Small intestine (tissue), 7 donors: ENCODE measurements at regions not wholly inside any gene's neighbourhood (a gene's known extent, or its start where the extent isn't known, plus 50 kb on each side); places are given as distances from the start of the nearest gene placed in this dataset.

ENCODE experiments used
- DNase-seq, 2 donors: peaks; one replicate each; pipeline versions ENCODE4 v3.0.0 to v3.0.0-alpha.2; 2013
- FAIRE-seq: peaks from 2 replicates; lab custom pipeline; 2012; peaks lifted over from hg19 to GRCh38; lab: Jason Lieb, UNC
- H3K27ac ChIP-seq, 3 donors: one replicate each; pipeline ENCODE4 v1.5.1; 2013; ENCODE audit warnings: low read length in 2 of 3, mild to moderate bottlenecking in 2 of 3, control low read depth in 1 of 3, inconsistent platforms in 1 of 3, low read depth in 1 of 3, moderate library complexity in 1 of 3
- H3K27me3 ChIP-seq, 3 donors: one replicate each; pipeline ENCODE4 v1.6.1; 2013; ENCODE audit warnings: low read length in 3 of 3, inconsistent platforms in 1 of 3; ENCODE audit not compliant: control insufficient read depth in 3 of 3, insufficient read depth in 3 of 3
- H3K36me3 ChIP-seq, 3 donors: one replicate each; pipeline ENCODE4 v1.6.1; 2013; ENCODE audit warnings: low read length in 3 of 3, inconsistent platforms in 1 of 3, low read depth in 1 of 3, mild to moderate bottlenecking in 1 of 3, moderate library complexity in 1 of 3; ENCODE audit not compliant: control insufficient read depth in 3 of 3, insufficient read depth in 2 of 3
- H3K4me1 ChIP-seq, 3 donors: one replicate each; pipeline ENCODE4 v1.6.1; 2013; ENCODE audit warnings: low read length in 2 of 3, inconsistent platforms in 1 of 3, low read depth in 1 of 3, mild to moderate bottlenecking in 1 of 3, moderate library complexity in 1 of 3; ENCODE audit not compliant: control insufficient read depth in 3 of 3, insufficient read depth in 2 of 3
- H3K4me3 ChIP-seq, 3 donors: one replicate each; pipeline ENCODE4 v1.5.1; 2013; ENCODE audit warnings: low read length in 3 of 3, control low read depth in 1 of 3, inconsistent platforms in 1 of 3, low read depth in 1 of 3, mild to moderate bottlenecking in 1 of 3, moderate library complexity in 1 of 3
- H3K9me3 ChIP-seq, 2 donors: one replicate each; pipeline ENCODE4 v1.6.1; 2013; ENCODE audit warnings: low read depth in 1 of 2, low read length in 1 of 2; ENCODE audit not compliant: control insufficient read depth in 2 of 2, insufficient read depth in 1 of 2
- WGBS, 3 donors: extraction: QIAGEN DNeasy Blood & Tissue Kit; methylation state at CpG; one replicate each; pipeline ENCODE4 v1.1.7; 2013; 5-methylcytosine and 5-hydroxymethylcytosine counted together
- donor health status: healthy with polysubstance abuse.
- donor health status: control.
- donor health status: control.
- donor health status: Bipolar disorder and iron deficiency.
- donor health status: healthy.

DNA sequence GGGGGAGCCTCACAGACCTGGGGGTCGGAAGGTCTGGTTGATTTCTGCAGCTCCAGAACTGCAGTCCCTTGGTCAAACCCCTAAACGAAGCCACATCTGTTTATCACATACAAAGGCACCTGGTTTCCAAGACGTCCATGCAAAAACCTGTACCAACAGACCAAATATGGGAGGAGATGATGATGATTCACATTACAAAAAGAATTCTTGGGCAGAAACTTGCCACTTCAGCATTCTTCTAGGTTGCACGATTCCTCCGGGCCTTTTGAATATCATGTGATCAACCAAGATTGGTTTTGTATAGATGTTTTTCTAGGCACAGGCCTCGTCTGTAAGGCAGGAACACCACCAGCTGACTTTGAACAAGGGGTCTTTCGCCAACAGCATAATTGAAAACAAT lies 466.3 kb downstream of the SOX9 start:
- Histone ChIP-seq H3K9me3 (peaks cover 0 to 5% of the 10 kb centered on the region in 2 donors), H3K4me3 (no peak overlapping the region), H3K27me3 (peaks cover 0 to 8% (median 0%) of the 10 kb centered on the region in 3 donors), H3K36me3 (peaks cover 0 to 13% (median 0%) of the 10 kb centered on the region in 3 donors), H3K27ac (no peak overlapping the region), H3K4me1 (peaks cover 0 to 25% (median 0%) of the 10 kb centered on the region in 3 donors)
- DNase-seq = no peak
- no peak for FAIRE-seq
- WGBS, 3 donors = 51 to 74% (median 62%) methylated on average over 7 of the region's 7 CpGs

DNA sequence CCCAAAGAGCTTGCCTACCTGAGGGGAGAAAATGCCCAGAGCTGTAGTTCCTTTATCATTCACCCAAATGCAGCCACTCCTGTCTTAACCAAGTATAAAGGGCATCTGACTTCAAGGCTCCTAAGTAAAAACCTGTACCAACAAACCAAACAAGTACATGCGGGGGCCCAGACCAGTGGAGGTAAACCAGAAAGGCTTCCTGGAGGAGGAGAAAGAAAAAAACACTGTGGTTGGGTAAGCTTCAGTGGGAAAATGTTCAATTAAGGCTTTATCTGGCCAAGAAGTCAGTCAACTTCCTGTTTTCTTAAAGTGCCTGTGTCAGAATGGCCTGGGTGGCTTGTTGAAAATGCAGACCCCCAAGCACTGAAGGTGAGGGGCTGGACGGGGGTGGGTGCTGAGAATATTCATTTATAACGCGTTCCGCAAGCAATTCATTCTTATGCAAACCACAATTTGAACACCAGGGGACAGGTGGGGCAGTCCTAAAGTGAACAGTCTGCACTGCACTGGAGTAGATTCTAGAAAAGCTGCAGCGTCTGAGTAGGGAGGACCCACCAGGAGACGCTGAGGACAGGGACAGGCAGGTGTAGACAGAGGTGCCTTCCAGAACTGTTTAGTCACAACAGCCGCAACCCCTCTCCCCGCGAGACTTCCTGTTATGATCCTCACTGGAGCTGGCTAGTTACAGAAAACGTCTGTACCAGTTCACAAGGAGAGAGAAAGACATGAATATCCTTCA lies 467.1 kb downstream of the SOX9 start:
- peak; percentile 60 to 62 for DNase-seq
- Histone ChIP-seq H3K4me3 (peak overlapping the region in 2 of 3 donors; percentile 5 to 84), H3K27ac (peak overlapping the region; percentile 70 to 88 (median 73)), H3K27me3 (peaks cover 0 to 8% (median 0%) of the 10 kb centered on the region in 3 donors), H3K4me1 (peaks cover 0 to 25% (median 0%) of the 10 kb centered on the region in 3 donors), H3K36me3 (peaks cover 0 to 8% (median 0%) of the 10 kb centered on the region in 3 donors), H3K9me3 (no peaks in the 10 kb centered on the region)
- 6 to 14% (median 6%) methylated on average over 11 of the region's 11 CpGs for WGBS, 3 donors
- no peak for FAIRE-seq

DNA sequence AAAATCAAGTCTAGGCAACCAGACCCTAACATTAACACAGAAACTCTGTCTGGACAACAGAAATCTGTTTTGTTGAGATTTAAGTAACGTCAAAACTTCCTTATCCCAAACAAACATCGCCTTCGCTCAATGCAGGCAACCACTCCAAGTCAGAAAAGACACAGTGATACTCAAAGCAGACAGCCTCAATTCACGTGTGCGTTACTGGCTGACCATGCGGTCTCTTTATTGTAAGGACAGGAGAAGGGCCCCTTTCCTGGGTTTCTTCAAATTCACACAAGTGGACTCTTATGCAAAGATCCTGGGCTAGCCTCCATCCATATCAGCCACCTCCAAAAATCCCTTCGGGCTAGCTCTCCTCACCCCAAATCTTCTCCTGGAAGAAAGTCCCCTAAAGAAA lies 467.7 kb downstream of the SOX9 start:
- DNase-seq (no peak), FAIRE-seq (no peak)
- Histone ChIP-seq H3K4me1 (peaks cover 0 to 25% (median 0%) of the 10 kb centered on the region in 3 donors), H3K27ac (peak overlapping the region; percentile 70 to 88 (median 73)), H3K9me3 (no peaks in the 10 kb centered on the region), H3K27me3 (peaks cover 0 to 8% (median 0%) of the 10 kb centered on the region in 3 donors), H3K36me3 (peaks cover 0 to 5% (median 0%) of the 10 kb centered on the region in 3 donors), H3K4me3 (peak overlapping the region in 2 of 3 donors; percentile 22 to 84)
- WGBS, 3 donors = 16 to 37% (median 37%) methylated on average over 7 of the region's 7 CpGs

DNA sequence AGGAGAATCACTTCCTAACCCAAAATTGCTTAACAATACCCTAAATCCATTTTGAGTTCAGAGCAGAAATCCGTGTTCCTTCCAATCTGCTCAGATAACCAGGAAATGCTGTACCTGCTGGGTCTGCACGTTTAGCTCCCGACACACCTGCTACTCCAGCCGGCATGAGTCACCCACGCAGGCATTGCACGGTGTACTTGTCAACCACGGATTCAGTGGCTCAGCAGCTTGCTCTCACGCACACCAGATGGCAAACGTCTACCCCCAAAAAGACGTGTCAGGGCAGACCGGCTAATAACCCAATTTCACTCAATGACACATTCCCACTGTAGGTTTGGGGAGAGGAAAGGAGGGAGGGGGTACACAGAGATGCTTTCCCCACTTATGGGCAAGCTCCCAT lies 468.1 kb downstream of the SOX9 start:
- peaks cover 0 to 25% (median 0%) of the 10 kb centered on the region in 3 donors for H3K4me1 ChIP-seq
- H3K27ac ChIP-seq = peak overlapping the region; percentile 70 to 88 (median 73)
- H3K27me3 ChIP-seq = peaks cover 0 to 8% (median 0%) of the 10 kb centered on the region in 3 donors
- no peak for FAIRE-seq
- peak; percentile 89 to 94 for DNase-seq
- H3K4me3 ChIP-seq = peak overlapping the region in 2 of 3 donors; percentile 22 to 84
- WGBS, 3 donors = 13 to 41% (median 21%) methylated on average over 11 of the region's 11 CpGs
- H3K9me3 ChIP-seq = no peaks in the 10 kb centered on the region
- peaks cover 0 to 3% (median 0%) of the 10 kb centered on the region in 3 donors for H3K36me3 ChIP-seq

DNA sequence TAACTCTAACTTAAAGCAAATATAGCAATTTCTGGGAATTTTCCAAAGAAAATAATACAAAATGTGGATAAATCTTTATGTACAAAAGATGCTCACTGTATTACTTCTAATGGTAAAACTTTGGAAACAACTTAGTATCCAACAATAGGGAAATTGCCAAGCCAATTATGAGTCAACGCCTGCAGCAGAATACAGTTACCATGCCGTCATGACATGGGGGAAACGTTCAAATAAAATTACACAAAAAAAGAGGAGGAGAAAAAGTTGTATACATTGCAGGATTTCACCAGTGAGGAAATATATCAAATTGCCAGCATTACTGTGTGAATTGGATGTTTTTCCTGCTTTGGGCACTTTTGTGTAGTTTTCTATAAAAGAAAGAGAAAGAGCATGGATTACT lies 469.6 kb downstream of the SOX9 start:
- Histone ChIP-seq H3K9me3 (no peaks in the 10 kb centered on the region), H3K4me1 (peaks cover 0 to 25% (median 0%) of the 10 kb centered on the region in 3 donors), H3K36me3 (peaks cover 0 to 3% (median 0%) of the 10 kb centered on the region in 3 donors), H3K4me3 (peak overlapping the region in 2 of 3 donors; percentile 84 to 86), H3K27me3 (peaks cover 0 to 8% (median 0%) of the 10 kb centered on the region in 3 donors), H3K27ac (peak overlapping the region in 1 of 3 donors; percentile 36)
- WGBS, 3 donors = 7 to 38% (median 21%) methylated on average over 3 of the region's 3 CpGs
- FAIRE-seq (no peak), DNase-seq (peak in 1 of 2 donors; percentile 21)

DNA sequence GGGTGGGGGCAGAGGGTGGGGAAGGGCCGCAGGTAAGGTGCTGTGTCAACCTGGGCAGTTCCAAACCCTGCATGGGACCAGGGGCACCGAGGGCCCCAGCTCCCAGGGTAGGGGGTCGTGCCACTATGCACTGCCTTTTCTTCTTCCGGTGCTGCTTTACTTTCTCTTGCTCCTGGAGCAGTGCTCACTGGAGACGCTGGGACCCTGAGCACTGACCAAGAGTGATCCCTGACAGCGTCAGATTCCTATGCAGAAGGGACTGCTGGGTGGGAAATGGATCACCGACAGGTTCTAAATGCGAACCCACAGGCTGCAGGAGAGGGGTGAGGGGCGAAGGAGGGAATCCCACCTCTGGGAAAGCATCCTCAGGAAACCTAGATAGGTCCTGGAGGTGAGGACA lies 470.1 kb downstream of the SOX9 start:
- Histone ChIP-seq H3K36me3 (peaks cover 0 to 3% (median 0%) of the 10 kb centered on the region in 3 donors), H3K4me1 (peaks cover 0 to 25% (median 0%) of the 10 kb centered on the region in 3 donors), H3K9me3 (no peaks in the 10 kb centered on the region), H3K27ac (peak overlapping the region; percentile 36 to 44 (median 41)), H3K4me3 (peak overlapping the region; percentile 60 to 86 (median 84)), H3K27me3 (peaks cover 0 to 8% (median 0%) of the 10 kb centered on the region in 3 donors)
- FAIRE-seq = no peak
- WGBS, 3 donors = 9 to 36% (median 18%) methylated on average over 9 of the region's 9 CpGs
- DNase-seq = peak in 1 of 2 donors; percentile 20

DNA sequence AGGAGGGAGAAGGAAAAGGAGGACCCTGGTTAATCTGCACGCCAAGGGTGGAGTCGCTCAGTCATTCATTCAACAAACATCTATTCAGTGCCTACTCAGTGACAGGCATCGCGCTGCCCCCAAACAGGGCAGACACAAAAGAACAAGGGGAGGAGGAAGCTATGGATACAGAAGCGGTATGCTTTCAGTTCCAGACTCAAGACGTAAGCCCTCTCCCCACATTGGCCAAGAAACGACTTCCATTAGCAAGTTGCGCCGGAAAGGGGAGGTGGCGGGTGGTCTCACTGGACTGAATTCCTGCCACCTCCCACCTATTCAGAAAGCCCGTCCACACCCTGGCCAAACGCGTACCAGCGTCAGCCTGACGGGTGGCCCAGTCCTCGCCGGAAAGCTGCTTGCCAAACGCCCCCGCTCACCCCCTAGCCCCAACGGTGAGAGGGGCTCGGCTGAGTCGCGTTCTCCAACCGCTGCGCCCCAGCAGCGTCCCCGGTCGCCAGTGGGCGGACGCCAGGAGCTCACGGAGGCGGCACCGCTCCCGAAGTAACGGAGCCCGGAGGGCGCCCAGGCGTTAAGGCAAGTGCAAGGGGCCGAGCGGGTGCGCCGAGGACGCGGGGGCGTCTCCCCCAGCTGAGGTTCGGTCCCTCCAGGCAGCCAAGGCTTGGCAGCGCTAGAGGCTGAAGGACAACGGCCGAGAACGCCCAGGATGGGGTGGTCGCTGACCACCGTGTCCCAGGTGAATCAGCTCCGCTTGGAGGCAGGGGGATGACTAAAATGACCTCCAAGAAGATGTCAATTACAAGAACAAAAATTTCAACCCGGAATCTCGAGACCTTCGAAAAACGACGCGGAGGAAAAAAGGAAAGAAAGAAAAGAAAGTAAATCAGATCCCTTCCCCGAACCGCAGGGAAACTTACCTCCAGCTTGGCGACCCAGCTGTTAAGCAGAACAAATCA lies 470.7 kb downstream of the SOX9 start:
- 1 to 3% (median 2%) methylated on average over 62 of the region's 62 CpGs for WGBS, 3 donors
- Histone ChIP-seq H3K27ac (peak overlapping the region; percentile 53 to 88 (median 80)), H3K36me3 (peaks cover 0 to 3% (median 0%) of the 10 kb centered on the region in 3 donors), H3K27me3 (peaks cover 0 to 8% (median 0%) of the 10 kb centered on the region in 3 donors), H3K4me1 (peaks cover 0 to 24% (median 0%) of the 10 kb centered on the region in 3 donors), H3K9me3 (no peaks in the 10 kb centered on the region), H3K4me3 (peak overlapping the region; percentile 60 to 86 (median 84))
- peak; percentile 36 to 74 for DNase-seq
- FAIRE-seq = no peak
